Keratinocyte (primary cell): ENCODE measurements at regions not wholly inside any gene's neighbourhood (a gene's known extent, or its start where the extent isn't known, plus 50 kb on each side); places are given as distances from the start of the nearest gene placed in this dataset.

Source experiments
- DNase-seq: peaks from one replicate; pipeline ENCODE4 v3.0.0-alpha.2; 2011; ENCODE audit warnings: low read depth, missing footprints, low spot score
- FAIRE-seq: peaks from 2 replicates; lab custom pipeline; 2011; peaks lifted over from hg19 to GRCh38; lab: Jason Lieb, UNC
- H2AFZ ChIP-seq: 2 replicates; pipeline ENCODE4 v1.6.0; 2012; ENCODE audit warnings: low read length, control low read depth, inconsistent platforms; ENCODE audit not compliant: control insufficient read depth
- H3K27ac ChIP-seq: 2 replicates; pipeline ENCODE4 v1.5.1; 2011; ENCODE audit warnings: low read length; ENCODE audit not compliant: control insufficient read depth, insufficient read depth
- H3K27me3 ChIP-seq: 3 replicates; pipeline ENCODE4 v1.6.0; 2011; ENCODE audit warnings: low read length; ENCODE audit not compliant: control insufficient read depth, insufficient read depth; ENCODE audit errors: extremely low read depth
- H3K36me3 ChIP-seq, 2 experiments: 2 replicates in 1 of 2; 3 replicates in 1 of 2; pipeline ENCODE4 v1.5.1; 2011; ENCODE audit warnings: low read length in 2 of 2, mild to moderate bottlenecking in 1 of 2; ENCODE audit not compliant: control insufficient read depth in 2 of 2, insufficient read depth in 2 of 2; ENCODE audit errors: extremely low read depth in 1 of 2
- H3K4me1 ChIP-seq: 3 replicates; pipeline ENCODE4 v1.5.1; 2011; ENCODE audit warnings: low read length; ENCODE audit not compliant: control insufficient read depth, insufficient read depth; ENCODE audit errors: extremely low read depth
- H3K4me2 ChIP-seq: 3 replicates; pipeline ENCODE4 v1.6.0; 2011; ENCODE audit warnings: low read depth, low read length; ENCODE audit not compliant: control insufficient read depth, insufficient read depth; ENCODE audit errors: extremely low read depth
- H3K4me3 ChIP-seq, 3 experiments: fragments of 200-600 bp in 1 of 3; sonication (generic) in 1 of 3; 2 replicates in 2 of 3; 3 replicates in 1 of 3; pipeline ENCODE4 v1.5.1; 2011 to 2016; ENCODE audit warnings: low read length in 3 of 3, mild to moderate bottlenecking in 3 of 3, control low read depth in 2 of 3, inconsistent platforms in 1 of 3, low read depth in 1 of 3, mixed read lengths in 1 of 3, mixed run types in 1 of 3, moderate library complexity in 1 of 3; ENCODE audit not compliant: control insufficient read depth in 2 of 3, insufficient read depth in 2 of 3; ENCODE audit errors: extremely low read depth in 1 of 3
- H3K79me2 ChIP-seq: 2 replicates; pipeline ENCODE4 v1.6.0; 2012; ENCODE audit warnings: low read length; ENCODE audit not compliant: control insufficient read depth, insufficient read depth
- H3K9ac ChIP-seq: 3 replicates; pipeline ENCODE4 v1.6.0; 2011; ENCODE audit warnings: low read length; ENCODE audit not compliant: control insufficient read depth, insufficient read depth; ENCODE audit errors: extremely low read depth
- H3K9me1 ChIP-seq: 3 replicates; pipeline ENCODE4 v1.6.0; 2011; ENCODE audit warnings: low read length; ENCODE audit not compliant: control insufficient read depth, insufficient read depth; ENCODE audit errors: extremely low read depth
- H3K9me3 ChIP-seq: 2 replicates; pipeline ENCODE4 v1.5.1; 2012; ENCODE audit warnings: low read depth, low read length; ENCODE audit not compliant: control insufficient read depth
- H4K20me1 ChIP-seq: 3 replicates; pipeline ENCODE4 v1.6.0; 2011; ENCODE audit warnings: low read length; ENCODE audit not compliant: control insufficient read depth, insufficient read depth; ENCODE audit errors: extremely low read depth
- CTCF ChIP-seq, 3 experiments: IDR thresholded peaks in 1 of 3; conservative IDR thresholded peaks in 1 of 3; optimal IDR thresholded peaks in 1 of 3; 2 replicates in 2 of 3; 3 replicates in 1 of 3; pipeline versions ENCODE3 to v1.5.1; 2011; ENCODE audit warnings: low read length in 3 of 3, mild to moderate bottlenecking in 3 of 3, moderate library complexity in 2 of 3, control low read depth in 1 of 3, inconsistent platforms in 1 of 3; ENCODE audit not compliant: insufficient read depth in 2 of 3; ENCODE audit errors: extremely low read depth in 1 of 3
- EZH2 ChIP-seq: IDR thresholded peaks from one replicate; pipeline ENCODE4 v1.6.1; 2012; ENCODE audit warnings: inconsistent platforms, mild to moderate bottlenecking, low read length, moderate library complexity
- dilution Hi-C: fragments of 300-500 bp; cut with MboI; formaldehyde crosslinking; loops from one replicate; pipeline ENCODE4 v1.7.0; 2020; ENCODE audit warnings: low sequenced_read_pairs; ENCODE audit not compliant: extremely low pct_ligation_motif_present

DNA sequence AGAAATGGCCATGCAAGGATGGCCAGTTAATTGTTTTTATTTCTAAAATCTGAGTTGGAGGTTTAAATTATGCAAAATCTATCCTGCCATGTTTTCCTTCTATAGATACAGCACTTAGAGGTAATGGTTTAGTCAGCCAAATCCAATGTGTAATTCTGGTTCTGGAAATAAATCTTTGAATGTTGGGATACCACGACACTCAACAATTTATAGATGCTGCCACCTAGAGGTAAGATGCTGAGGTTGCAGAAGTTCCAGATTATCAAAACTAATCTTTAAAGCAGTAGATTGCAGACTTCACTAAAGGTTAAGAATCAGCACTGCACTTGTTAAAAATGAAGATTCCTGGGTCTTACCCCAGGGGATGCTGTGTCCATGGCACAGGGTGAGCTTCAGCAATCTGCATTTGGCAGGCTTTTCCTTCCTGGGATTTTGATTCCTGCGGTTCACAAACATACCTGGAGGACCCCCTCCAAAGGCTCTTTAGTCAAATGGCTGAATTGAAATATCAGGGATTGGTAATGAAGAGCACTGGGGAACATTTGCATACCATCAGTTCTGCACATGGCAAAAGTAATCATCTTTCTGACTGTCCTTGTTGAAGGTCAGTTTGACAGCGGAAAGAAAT is 53.4 kb upstream of the ANO4 start:
- Histone ChIP-seq H3K79me2 (no peaks in the 10 kb centered on the region), H2AFZ (no peak overlapping the region), H3K9me3 (no peaks in the 10 kb centered on the region), H3K4me1 (no peaks in the 10 kb centered on the region), H3K9me1 (no peaks in the 10 kb centered on the region), H3K4me2 (no peak overlapping the region), H3K4me3 (no peak overlapping the region), H3K27ac (no peak overlapping the region), H3K36me3 (no peaks in the 10 kb centered on the region), H3K27me3 (no peaks in the 10 kb centered on the region), H3K9ac (no peak overlapping the region), H4K20me1 (no peaks in the 10 kb centered on the region)
- FAIRE-seq: peak; percentile 81
- dilution Hi-C loops: no loop called here
- TF ChIP-seq CTCF (optimal IDR thresholded peaks at IDR 0.05 in 1 of 3, IDR thresholded peaks at IDR 0.05 in 1 of 3, conservative IDR thresholded peaks at IDR 0.05 in 1 of 3; ENCODE audit: extremely low read depth in 1 of 3, insufficient read depth in 2 of 3, low read length in 3 of 3): peak in 2 of 3 experiments; percentile 59 to 76
- no peak for TF ChIP-seq EZH2
- no peak for DNase-seq

DNA sequence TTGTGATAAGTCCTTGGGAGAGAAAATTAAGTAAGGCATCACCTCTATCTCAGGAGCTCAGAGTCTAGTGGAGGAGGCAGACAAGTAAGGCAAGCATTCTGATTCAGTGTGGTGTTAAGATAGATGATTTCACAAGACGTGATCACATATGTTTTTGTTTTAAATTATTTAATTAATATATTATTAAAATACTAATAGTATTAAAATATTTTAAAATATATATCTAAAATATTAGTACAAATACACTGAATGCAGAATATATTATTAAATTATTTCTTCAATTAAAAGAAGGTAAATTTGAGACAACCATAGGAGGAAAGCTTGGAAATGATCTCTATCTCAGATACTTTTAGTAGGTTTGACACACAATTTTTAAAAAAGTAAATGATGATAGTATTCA is 51.5 kb upstream of the ANO4 start:
- no peak overlapping the region for H3K4me2 ChIP-seq
- TF ChIP-seq CTCF (optimal IDR thresholded peaks at IDR 0.05 in 1 of 3, IDR thresholded peaks at IDR 0.05 in 1 of 3, conservative IDR thresholded peaks at IDR 0.05 in 1 of 3; ENCODE audit: extremely low read depth in 1 of 3, insufficient read depth in 2 of 3, low read length in 3 of 3): no peak
- TF ChIP-seq EZH2: no peak
- H3K9ac ChIP-seq: no peak overlapping the region
- DNase-seq (no peak), FAIRE-seq (no peak)
- H2AFZ ChIP-seq: no peak overlapping the region
- dilution Hi-C loops: no loop called here
- H3K79me2 ChIP-seq: no peaks in the 10 kb centered on the region
- H3K27me3 ChIP-seq: no peaks in the 10 kb centered on the region
- H3K9me1 ChIP-seq: no peaks in the 10 kb centered on the region
- no peaks in the 10 kb centered on the region for H3K9me3 ChIP-seq
- no peak overlapping the region for H3K4me3 ChIP-seq
- no peak overlapping the region for H3K27ac ChIP-seq
- no peaks in the 10 kb centered on the region for H3K4me1 ChIP-seq
- no peaks in the 10 kb centered on the region for H4K20me1 ChIP-seq
- peaks cover 0 to 2% of the 10 kb centered on the region in 2 experiments for H3K36me3 ChIP-seq
